ENCODE measurements at regions not wholly inside any gene's neighbourhood (a gene's known extent, or its start where the extent isn't known, plus 50 kb on each side); places are given as distances from the start of the nearest gene placed in this dataset.

- TF ChIP-seq CTCF (IDR thresholded peaks at IDR 0.05) (no peak), POLR2AphosphoS5 (IDR thresholded peaks at IDR 0.05) (no peak), POLR2A (IDR thresholded peaks at IDR 0.05) (no peak)
These were observed 282.5 kb upstream of the FOXF1 start for GRCh38 chr16:86227801-86228200.
